GM21717 (cell line): ENCODE measurements at regions not wholly inside any gene's neighbourhood (a gene's known extent, or its start where the extent isn't known, plus 50 kb on each side); places are given as distances from the start of the nearest gene placed in this dataset.
A peak's percentile ranks its signal among the peaks of the same experiment; 100 is the strongest.
"Not testable (repeated sequence)": the region's sequence is repeated elsewhere in the genome, so short reads cannot be mapped to it uniquely, and the experiment has no call there.

ENCODE experiments used
- ATAC-seq: cut with Tn5 transposase; IDR thresholded peaks from one replicate; pipeline ENCODE4 v1.9.1; 2021; ENCODE audit warnings: mild to moderate bottlenecking, moderate library complexity; ENCODE audit not compliant: unreplicated experiment

GRCh38 chr13:40026741-40027140, 371.3 kb downstream of the COG6 start:
- ATAC-seq = peak; percentile 33

GRCh38 chr13:40028446-40028845, 373.0 kb downstream of the COG6 start:
- ATAC-seq = no peak

DNA sequence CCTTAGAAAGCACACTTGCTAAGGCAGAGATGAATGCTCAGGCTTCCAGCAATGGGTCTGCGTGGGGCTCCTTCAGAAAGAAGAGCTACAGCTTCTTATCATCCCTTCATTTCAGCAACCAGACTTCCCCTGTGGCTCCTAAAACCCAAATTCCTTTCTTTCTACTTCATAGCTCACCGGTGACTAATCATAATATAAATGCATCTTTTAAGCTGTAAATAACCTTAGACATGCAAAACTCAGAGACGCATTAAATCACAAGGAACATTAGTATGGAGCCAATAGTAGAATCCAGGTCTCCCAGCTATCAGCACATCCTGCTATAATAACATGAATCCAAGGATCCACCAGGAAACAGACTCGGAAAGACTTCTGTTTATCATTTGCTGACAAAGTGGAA, 375.6 kb downstream of the COG6 start:
- ATAC-seq = no peak

GRCh38 chr13:40039061-40039460, 383.6 kb downstream of the COG6 start:
- ATAC-seq = no peak

GRCh38 chr13:40042991-40043390, 387.5 kb downstream of the COG6 start:
- no peak for ATAC-seq

DNA sequence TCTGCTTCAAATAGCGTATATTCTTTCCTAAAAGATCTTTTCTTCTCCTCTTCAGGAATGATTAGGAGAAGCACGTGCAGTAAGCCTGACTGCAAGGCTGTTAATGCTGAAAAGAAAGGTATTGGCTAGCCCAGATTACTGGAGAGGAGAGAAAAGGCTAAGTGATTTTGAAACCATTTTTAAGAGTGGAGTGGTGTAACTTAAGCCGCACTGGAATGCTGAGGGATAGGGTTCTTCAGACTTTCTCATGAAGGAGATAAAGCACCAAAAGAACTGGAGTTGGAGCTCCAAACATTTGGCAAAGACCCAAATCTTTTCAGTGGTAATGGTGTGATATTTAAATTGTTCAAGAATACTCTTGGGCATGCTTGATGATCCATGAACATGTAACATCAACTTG, 388.3 kb downstream of the COG6 start:
- no peak for ATAC-seq

DNA sequence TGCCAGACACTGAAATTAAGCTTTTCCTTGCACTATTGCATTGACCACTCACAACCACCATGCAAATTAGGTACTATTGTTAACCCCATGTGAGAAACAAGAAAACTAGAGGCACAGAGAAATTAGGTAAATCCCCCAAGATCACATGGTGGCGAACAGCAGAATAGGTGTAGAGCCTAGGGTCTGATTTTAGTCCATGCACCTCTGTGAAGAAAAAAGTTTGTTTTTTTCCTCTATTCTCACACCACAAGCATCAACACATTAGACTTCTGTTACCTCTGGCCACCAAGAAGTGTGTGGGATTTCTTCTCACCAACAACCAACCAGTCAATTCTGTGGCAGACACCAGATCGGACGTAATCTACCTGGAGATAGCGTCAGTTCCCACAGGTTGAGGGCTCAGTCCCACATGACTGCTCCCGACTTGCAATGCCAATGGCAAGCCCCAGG, 391.9 kb downstream of the COG6 start:
- ATAC-seq = peak; percentile 68

DNA sequence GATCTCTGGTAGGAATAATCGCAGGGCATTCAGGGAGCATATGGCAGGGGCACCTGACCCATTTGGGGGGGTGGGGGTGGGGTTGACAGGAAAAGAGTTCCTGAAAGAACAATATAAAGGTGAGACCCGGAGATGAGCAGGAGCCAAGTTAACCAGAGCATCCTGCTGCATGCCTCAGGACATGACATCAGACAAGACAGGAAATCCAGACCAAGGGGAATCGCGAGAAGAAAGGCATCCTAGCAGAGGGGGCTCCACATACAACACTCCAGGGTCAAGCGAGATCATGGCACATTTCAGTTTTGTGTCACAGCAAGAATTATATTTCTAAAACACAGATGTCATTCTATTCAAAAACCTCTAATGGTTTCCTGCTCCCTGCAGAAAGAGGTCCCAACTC, 393.1 kb downstream of the COG6 start:
- ATAC-seq = no peak

DNA sequence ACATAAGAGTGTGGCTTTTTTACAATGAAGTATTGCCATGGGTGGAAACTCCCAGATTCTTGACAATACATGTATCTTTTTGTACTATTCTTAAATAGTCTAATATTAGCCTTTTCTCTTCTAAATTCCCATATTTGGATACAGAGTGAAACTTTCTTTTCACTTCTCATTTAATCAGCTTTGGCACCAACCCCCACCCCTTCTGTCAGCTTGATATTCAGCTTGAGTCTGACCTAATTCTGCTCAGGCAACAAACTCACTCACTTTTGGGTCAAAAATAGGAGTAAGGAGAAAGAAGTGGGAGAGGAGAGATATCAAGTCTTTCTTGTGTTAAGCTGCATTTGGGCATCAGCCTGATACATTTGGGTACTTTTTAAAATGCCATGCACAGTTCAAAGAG, 397.5 kb downstream of the COG6 start:
- ATAC-seq = no peak

GRCh38 chr13:40053401-40053800, 397.9 kb downstream of the COG6 start:
- no peak for ATAC-seq

GRCh38 chr13:40054422-40054821, 399.0 kb downstream of the COG6 start:
- ATAC-seq = not testable (repeated sequence)

DNA sequence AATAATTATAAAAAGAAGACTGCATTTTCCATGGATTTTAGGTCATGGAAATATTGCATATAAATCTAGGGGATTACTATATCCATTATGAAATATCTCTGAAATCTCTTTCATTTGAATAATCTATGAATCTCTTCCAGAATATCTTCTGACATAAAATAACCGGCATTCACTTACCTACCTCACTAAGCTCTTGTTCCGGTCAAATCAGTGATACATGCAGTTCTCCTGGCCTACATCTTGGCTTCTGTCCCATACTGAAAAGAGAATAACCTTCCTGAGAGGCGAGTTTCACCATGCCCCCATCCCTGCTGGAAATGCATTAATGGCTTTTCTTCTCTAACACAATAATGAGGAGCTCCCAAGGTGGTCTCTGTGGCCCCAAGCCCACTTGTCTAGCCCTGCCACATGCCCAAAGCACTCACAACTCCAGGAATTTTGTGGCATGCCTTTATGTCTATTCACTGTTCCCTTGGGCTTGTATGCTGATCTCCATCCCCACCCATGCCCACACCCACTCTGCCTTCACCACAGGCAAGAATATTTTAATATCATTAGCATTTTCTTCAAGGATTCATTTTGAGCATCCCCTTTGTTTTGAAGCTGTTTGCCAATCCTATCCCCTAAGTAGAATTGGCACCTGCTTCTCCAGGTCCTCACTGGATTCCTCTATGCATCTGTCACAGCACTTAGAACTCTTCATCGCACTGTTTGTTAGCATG, 401.6 kb downstream of the COG6 start:
- ATAC-seq = no peak

DNA sequence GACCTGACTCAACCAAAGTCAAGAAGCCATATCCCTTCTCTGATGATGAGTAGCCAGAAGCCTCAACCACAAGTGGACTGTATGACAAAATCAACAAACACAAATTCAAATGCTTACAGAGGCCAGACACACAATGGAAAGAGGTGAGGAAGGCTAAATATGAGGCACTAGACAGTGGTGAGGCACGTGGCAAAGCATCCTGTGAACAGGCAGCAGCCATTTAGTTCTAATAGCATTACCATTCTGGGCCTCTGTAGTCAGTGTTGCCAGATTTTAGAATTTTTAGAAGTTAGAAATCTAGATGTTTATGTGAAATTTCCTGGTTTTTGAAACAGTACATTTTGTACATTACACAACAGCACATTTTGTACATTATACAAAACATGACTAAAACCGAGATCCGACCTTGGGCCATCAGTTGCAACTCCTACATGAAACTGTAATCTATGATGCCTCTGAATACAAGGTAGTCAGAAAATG, 403.3 kb downstream of the COG6 start:
- ATAC-seq = no peak

DNA sequence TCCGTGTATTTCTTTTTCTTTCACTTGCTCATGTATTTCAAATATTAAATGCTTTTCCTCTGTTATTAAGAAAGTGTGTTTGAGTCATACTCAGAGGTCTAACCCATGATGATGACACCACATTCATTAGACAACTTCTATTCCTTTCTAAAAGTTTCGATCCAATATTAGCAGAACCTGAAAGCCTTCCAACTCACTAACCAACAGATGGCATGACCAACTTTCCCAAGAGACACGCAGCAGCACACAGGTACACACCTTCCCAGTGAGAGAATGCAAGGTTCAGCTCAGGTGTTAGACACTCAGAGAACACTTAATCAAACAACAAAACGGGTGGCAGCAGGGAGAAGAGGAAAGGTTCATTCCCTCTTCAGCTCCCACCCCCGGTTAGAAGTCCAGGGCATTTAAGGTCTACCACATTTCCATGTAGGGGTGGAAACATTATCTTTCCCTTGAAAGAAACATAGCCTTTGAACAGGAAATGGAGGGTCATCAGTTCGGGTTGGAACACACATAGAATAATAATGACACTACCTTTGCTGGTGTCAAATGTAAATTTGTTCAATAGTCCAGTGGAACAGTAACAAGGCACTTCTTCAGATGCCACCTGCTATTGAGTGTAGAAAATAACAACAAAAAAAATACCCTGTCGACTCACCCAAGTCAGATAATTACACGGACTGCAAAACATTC, 404.2 kb downstream of the COG6 start:
- no peak for ATAC-seq

DNA sequence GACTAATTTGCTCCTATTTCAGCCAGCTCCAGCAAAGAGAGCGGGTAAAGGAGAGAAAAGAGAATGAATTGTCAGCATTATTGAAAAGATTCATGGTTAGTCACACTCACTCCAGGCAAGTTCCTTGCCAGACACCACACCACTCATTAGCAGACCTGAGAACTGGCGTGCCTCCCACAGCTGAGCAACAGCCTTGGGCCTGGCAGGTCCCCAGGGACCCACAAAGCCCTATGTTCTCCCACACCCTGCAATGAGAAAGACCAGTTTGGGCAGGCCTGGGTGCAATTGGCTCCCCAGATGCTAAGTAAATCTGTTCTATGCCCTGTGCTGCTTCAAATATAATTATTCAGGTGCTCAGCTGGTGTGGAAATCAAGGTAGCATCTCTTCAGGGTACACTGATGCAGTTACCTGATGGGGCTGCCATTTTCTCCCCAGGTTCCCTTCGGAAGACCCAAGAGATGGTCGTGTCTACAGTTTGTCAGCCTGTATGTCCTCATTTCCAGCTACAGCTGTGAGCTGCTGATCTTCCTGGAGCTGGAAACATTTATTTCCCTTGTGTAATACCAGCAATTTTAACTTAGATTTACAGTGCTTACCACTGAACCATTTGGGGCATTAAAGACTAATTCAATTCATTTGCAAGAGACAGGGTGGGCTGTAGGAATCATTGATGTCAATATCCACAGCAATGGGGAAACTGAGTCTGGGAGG, 405.0 kb downstream of the COG6 start:
- ATAC-seq = no peak

- ATAC-seq = no peak
Observed at GRCh38 chr13:40061466-40062450, 406.3 kb downstream of the COG6 start.

- ATAC-seq = no peak
Observed at GRCh38 chr13:40063278-40063698, 407.8 kb downstream of the COG6 start.

DNA sequence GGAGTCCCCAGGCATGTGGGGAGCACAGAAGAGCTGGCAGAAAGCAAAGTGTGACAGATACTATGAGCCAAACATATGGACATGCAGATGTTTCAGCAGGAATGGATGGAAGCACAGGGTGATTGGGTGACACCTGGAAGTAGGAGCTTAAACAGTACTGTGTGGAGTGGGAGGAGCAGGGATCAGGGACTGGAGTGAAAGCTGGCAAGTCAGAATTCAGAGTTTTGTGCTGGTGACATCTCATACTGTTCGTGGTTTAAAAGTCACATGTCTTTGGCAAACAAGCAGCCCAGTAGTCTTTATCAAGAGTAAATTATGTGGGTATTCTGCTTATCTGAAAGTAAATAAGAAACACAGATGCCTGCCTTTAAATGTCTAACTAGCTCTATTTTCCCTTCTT, 408.2 kb downstream of the COG6 start:
- ATAC-seq = no peak

- ATAC-seq = no peak
Observed at GRCh38 chr13:40064154-40065097, 409.0 kb downstream of the COG6 start.
